GM20000 (cell line): ENCODE measurements at regions not wholly inside any gene's neighbourhood (a gene's known extent, or its start where the extent isn't known, plus 50 kb on each side); places are given as distances from the start of the nearest gene placed in this dataset.

Source experiments
- DNase-seq: peaks from one replicate; pipeline ENCODE4 v3.0.0; 2012; ENCODE audit warnings: low spot score
- CTCF ChIP-seq: IDR thresholded peaks from 2 replicates; pipeline ENCODE4 v1.5.1; 2012; ENCODE audit warnings: mild to moderate bottlenecking, control low read depth; ENCODE audit errors: extremely low read depth, missing control alignments

DNA sequence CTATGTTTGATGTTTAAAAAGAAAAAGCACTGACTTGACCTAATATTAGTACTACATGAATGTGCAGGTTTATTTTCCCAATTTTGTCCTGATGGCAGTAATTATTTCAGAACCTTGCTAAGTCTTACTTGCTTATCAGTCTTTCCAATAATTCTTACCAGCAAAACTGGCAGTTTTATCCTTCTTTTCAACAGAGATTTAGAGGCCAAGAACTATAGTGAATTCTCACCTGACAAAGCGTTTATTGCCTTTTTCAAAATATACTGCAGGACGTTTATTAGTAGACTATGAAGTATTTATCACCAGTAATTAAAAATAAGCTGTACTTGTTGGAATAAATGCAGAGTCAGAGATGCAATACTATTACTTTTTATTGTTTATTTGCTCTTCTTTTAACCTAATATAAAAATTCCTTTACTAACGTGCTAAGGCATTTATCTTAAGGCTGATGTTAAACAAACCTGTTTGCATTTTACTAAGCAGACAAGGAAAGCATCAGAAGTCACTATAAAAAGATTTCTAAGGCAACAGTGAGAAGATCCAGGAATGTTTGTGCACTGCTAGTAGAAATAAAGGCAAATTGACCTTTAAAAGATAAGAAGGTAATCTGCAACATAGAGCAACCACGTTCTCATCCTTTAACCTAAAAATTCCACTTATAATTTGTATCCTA is 80.3 kb upstream of the NOCT start:
- TF ChIP-seq CTCF, result no peak
- no peak for DNase-seq

DNA sequence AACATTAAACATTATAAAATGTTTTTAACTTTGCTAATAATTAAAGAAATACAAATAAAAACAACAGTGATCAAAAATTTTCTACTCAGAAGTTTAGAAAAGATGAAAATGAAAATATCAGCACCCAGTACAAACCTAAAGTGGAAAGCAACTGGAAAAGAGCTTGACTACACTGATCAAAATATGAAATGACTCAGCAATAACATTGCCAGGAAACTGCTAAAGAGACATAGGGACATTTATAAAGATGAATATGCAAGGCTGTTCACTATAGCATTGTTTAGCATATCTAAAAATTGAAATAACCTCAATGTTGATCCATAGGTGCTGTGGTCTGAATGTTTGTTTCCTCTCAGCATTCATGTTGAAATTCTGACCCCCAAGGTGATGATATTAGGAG is 88.5 kb upstream of the NOCT start:
- TF ChIP-seq CTCF, result no peak
- no peak for DNase-seq

DNA sequence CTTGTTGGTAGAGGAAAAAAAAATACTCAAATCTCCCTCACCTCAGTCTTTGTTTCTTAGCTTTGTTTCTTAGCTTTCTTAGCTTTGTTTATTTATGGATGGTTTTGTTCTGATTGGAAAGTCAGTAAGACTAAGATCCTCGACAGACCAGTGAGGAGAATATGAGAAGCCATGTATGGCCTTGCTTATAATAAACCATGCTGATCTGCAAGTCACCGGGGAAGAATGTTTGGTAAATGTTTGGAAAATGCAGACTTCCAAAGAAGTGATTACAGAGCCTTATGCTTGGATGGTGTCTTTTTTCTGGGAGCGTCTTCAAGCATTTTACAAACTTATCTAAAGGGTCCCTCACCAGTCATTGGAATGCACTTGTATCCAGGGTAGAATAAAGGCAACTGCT is 90.1 kb upstream of the NOCT start:
- no peak for DNase-seq
- no peak for TF ChIP-seq CTCF

DNA sequence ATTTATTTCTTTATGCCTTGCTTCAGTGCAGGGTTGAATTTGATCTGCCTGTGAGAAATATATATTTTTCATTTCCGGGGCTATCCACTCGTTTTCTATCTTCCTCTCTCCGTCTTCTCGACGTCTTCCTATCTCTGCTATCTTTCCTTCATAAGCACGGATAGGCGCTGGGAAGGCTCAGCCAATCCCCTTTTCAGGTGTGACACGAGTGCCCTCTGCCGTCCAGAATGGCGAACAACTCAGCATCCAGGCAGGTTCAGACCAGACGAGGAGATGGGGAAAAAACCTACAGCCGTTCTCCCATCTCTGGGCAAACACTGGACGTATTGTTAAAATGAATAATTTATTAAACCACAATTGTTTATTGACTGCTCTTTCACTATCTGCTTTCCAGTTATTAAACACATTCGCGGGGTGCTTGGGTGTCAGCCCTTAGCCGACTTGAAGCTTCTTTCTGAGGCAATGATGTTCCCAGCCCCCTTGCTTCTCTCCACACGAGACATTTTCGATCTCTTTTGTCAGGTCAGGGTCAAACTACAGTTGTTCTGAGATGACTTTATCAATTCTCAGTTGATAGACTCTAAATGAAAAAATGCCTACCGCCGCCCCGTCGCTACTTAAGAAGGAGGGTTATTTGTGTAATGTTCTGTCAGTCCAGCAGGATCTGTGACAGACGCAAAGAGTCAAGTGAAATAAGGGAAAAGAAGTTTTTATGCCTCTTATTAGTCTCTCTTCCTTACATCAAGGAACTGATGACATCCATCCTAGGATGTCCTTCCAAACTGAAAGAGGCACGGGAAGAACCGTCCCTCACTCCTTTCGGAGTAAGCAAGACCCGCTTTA is 96.3 kb upstream of the NOCT start:
- peak; percentile 75 for TF ChIP-seq CTCF
- peak; percentile 60 for DNase-seq

DNA sequence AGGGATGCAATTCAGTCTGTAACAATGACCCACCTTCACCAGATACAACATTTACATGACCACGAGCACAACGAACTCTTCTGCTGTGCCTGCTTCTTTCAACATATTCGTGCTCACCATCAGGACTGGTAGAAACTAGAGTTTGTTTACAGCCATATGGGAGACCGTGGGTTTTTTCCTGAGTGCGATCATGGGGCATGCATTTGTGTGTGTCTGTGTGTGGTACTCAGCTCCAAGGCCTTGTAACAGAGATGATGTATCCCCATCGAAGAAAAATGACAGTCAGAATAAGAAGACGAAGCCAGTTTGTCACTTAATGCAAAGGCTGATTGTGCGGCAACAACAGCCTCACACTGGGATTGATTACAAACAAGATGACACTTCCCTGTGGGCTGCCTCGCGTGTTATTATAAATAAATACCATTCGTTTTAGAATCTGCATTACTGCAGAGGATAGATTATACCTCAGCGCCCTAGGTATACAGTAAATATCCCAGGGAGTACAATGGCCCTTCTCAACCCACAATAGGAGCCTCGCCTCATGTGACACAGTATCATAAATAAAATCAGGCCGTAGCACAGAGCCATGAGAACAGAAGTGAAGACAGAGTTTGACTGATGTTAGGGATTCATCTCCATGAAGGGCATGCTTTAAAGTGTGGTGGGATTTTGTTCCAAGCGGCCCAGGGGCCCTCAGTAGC is 97.3 kb upstream of the NOCT start:
- TF ChIP-seq CTCF, result no peak
- DNase-seq, result no peak

- TF ChIP-seq CTCF, result no peak
- DNase-seq, result no peak
These were observed 98.8 kb upstream of the NOCT start for GRCh38 chr4:138916763-138917162.

- TF ChIP-seq CTCF, result no peak
- no peak for DNase-seq
These were observed 99.8 kb upstream of the NOCT start for GRCh38 chr4:138915756-138916155.
